OCI-LY1 (cell line): ENCODE measurements at regions not wholly inside any gene's neighbourhood (a gene's known extent, or its start where the extent isn't known, plus 50 kb on each side); places are given as distances from the start of the nearest gene placed in this dataset.

Experiments used
- CTCF ChIP-seq: fragments of 200-600 bp; sonication (generic), shearing (Covaris generic); IDR thresholded peaks from 2 replicates; pipeline ENCODE4 v1.5.1; 2017; ENCODE audit warnings: mild to moderate bottlenecking, antibody characterized with exemption, low read length, moderate library complexity, mixed read lengths
- EZH2 ChIP-seq: fragments of 200-600 bp; sonication (generic), shearing (Covaris generic); IDR thresholded peaks from 2 replicates; pipeline ENCODE4 v1.8.0; 2017; ENCODE audit warnings: borderline replicate concordance, mixed run types, mild to moderate bottlenecking, antibody characterized with exemption, low read length, moderate library complexity, mixed read lengths

DNA sequence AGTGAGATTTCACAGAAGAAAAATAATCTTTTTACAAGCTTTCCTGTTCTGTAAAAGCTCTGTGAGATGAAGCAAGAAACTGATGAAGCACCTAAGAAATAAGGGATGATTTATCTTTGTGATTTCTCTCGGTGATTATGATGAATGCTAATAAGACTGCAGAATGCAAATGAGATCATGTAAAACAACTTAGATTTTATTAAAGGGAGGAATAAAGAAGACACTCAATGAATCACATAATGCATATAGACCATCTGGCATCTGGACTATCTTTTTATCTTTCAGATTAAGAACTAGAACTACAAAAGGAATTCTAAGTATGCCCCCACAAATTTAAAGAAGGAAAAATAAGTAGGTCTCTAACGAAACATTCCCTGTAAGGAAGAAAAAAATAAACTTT lies 361.5 kb upstream of the OPRM1 start:
- TF ChIP-seq EZH2: no peak
- no peak for TF ChIP-seq CTCF
